Keratinocyte (primary cell): ENCODE measurements at regions not wholly inside any gene's neighbourhood (a gene's known extent, or its start where the extent isn't known, plus 50 kb on each side); places are given as distances from the start of the nearest gene placed in this dataset.

ENCODE experiments used
- DNase-seq: peaks from one replicate; pipeline ENCODE4 v3.0.0-alpha.2; 2011; ENCODE audit warnings: low read depth, missing footprints, low spot score
- FAIRE-seq: peaks from 2 replicates; lab custom pipeline; 2011; peaks lifted over from hg19 to GRCh38; lab: Jason Lieb, UNC
- H2AFZ ChIP-seq: 2 replicates; pipeline ENCODE4 v1.6.0; 2012; ENCODE audit warnings: low read length, control low read depth, inconsistent platforms; ENCODE audit not compliant: control insufficient read depth
- H3K27ac ChIP-seq: 2 replicates; pipeline ENCODE4 v1.5.1; 2011; ENCODE audit warnings: low read length; ENCODE audit not compliant: control insufficient read depth, insufficient read depth
- H3K27me3 ChIP-seq: 3 replicates; pipeline ENCODE4 v1.6.0; 2011; ENCODE audit warnings: low read length; ENCODE audit not compliant: control insufficient read depth, insufficient read depth; ENCODE audit errors: extremely low read depth
- H3K36me3 ChIP-seq, 2 experiments: 2 replicates in 1 of 2; 3 replicates in 1 of 2; pipeline ENCODE4 v1.5.1; 2011; ENCODE audit warnings: low read length in 2 of 2, mild to moderate bottlenecking in 1 of 2; ENCODE audit not compliant: control insufficient read depth in 2 of 2, insufficient read depth in 2 of 2; ENCODE audit errors: extremely low read depth in 1 of 2
- H3K4me1 ChIP-seq: 3 replicates; pipeline ENCODE4 v1.5.1; 2011; ENCODE audit warnings: low read length; ENCODE audit not compliant: control insufficient read depth, insufficient read depth; ENCODE audit errors: extremely low read depth
- H3K4me2 ChIP-seq: 3 replicates; pipeline ENCODE4 v1.6.0; 2011; ENCODE audit warnings: low read depth, low read length; ENCODE audit not compliant: control insufficient read depth, insufficient read depth; ENCODE audit errors: extremely low read depth
- H3K4me3 ChIP-seq, 3 experiments: fragments of 200-600 bp in 1 of 3; sonication (generic) in 1 of 3; 2 replicates in 2 of 3; 3 replicates in 1 of 3; pipeline ENCODE4 v1.5.1; 2011 to 2016; ENCODE audit warnings: low read length in 3 of 3, mild to moderate bottlenecking in 3 of 3, control low read depth in 2 of 3, inconsistent platforms in 1 of 3, low read depth in 1 of 3, mixed read lengths in 1 of 3, mixed run types in 1 of 3, moderate library complexity in 1 of 3; ENCODE audit not compliant: control insufficient read depth in 2 of 3, insufficient read depth in 2 of 3; ENCODE audit errors: extremely low read depth in 1 of 3
- H3K79me2 ChIP-seq: 2 replicates; pipeline ENCODE4 v1.6.0; 2012; ENCODE audit warnings: low read length; ENCODE audit not compliant: control insufficient read depth, insufficient read depth
- H3K9ac ChIP-seq: 3 replicates; pipeline ENCODE4 v1.6.0; 2011; ENCODE audit warnings: low read length; ENCODE audit not compliant: control insufficient read depth, insufficient read depth; ENCODE audit errors: extremely low read depth
- H3K9me1 ChIP-seq: 3 replicates; pipeline ENCODE4 v1.6.0; 2011; ENCODE audit warnings: low read length; ENCODE audit not compliant: control insufficient read depth, insufficient read depth; ENCODE audit errors: extremely low read depth
- H3K9me3 ChIP-seq: 2 replicates; pipeline ENCODE4 v1.5.1; 2012; ENCODE audit warnings: low read depth, low read length; ENCODE audit not compliant: control insufficient read depth
- H4K20me1 ChIP-seq: 3 replicates; pipeline ENCODE4 v1.6.0; 2011; ENCODE audit warnings: low read length; ENCODE audit not compliant: control insufficient read depth, insufficient read depth; ENCODE audit errors: extremely low read depth
- EZH2 ChIP-seq: IDR thresholded peaks from one replicate; pipeline ENCODE4 v1.6.1; 2012; ENCODE audit warnings: inconsistent platforms, mild to moderate bottlenecking, low read length, moderate library complexity
- dilution Hi-C: fragments of 300-500 bp; cut with MboI; formaldehyde crosslinking; loops from one replicate; pipeline ENCODE4 v1.7.0; 2020; ENCODE audit warnings: low sequenced_read_pairs; ENCODE audit not compliant: extremely low pct_ligation_motif_present
- TF ChIP-seq, protein P1 (sequence below), 3 experiments: IDR thresholded peaks in 1 of 3; conservative IDR thresholded peaks in 1 of 3; optimal IDR thresholded peaks in 1 of 3; 2 replicates in 2 of 3; 3 replicates in 1 of 3; pipeline versions ENCODE3 to v1.5.1; 2011; ENCODE audit warnings: low read length in 3 of 3, mild to moderate bottlenecking in 3 of 3, moderate library complexity in 2 of 3, control low read depth in 1 of 3, inconsistent platforms in 1 of 3; ENCODE audit not compliant: insufficient read depth in 2 of 3; ENCODE audit errors: extremely low read depth in 1 of 3

DNA sequence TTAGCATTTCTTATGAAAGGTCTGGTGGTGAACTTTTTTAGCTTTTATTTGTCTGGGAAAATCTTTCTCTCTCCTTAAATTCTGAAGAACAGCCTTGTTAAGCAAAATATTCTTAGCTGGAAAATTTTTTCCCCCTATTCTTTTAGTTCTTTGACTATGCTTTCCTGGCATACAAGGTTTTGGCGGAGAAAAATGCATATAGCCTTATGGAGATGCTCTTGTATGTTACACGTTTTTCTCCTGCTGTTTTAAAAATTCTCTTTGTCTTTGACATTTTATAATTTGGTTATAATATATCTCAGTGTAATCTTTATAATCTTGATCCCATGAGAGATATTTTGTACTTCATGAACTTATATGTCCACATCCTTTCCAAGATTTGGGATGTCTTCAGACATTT, 1190.4 kb upstream of the ZEB2 start:
- Histone ChIP-seq H3K36me3 (no peaks in the 10 kb centered on the region), H3K9me1 (no peaks in the 10 kb centered on the region), H3K27me3 (no peaks in the 10 kb centered on the region), H3K4me1 (no peaks in the 10 kb centered on the region), H3K9me3 (no peaks in the 10 kb centered on the region), H3K9ac (no peak overlapping the region), H3K27ac (no peak overlapping the region), H3K4me3 (no peak overlapping the region), H2AFZ (no peak overlapping the region), H3K79me2 (no peaks in the 10 kb centered on the region), H4K20me1 (no peaks in the 10 kb centered on the region), H3K4me2 (no peak overlapping the region)
- DNase-seq (no peak), FAIRE-seq (no peak)
- dilution Hi-C loops, result no loop called here
- no peak for TF ChIP-seq EZH2
- TF ChIP-seq, protein P1, sequence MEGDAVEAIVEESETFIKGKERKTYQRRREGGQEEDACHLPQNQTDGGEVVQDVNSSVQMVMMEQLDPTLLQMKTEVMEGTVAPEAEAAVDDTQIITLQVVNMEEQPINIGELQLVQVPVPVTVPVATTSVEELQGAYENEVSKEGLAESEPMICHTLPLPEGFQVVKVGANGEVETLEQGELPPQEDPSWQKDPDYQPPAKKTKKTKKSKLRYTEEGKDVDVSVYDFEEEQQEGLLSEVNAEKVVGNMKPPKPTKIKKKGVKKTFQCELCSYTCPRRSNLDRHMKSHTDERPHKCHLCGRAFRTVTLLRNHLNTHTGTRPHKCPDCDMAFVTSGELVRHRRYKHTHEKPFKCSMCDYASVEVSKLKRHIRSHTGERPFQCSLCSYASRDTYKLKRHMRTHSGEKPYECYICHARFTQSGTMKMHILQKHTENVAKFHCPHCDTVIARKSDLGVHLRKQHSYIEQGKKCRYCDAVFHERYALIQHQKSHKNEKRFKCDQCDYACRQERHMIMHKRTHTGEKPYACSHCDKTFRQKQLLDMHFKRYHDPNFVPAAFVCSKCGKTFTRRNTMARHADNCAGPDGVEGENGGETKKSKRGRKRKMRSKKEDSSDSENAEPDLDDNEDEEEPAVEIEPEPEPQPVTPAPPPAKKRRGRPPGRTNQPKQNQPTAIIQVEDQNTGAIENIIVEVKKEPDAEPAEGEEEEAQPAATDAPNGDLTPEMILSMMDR (optimal IDR thresholded peaks at IDR 0.05 in 1 of 3, IDR thresholded peaks at IDR 0.05 in 1 of 3, conservative IDR thresholded peaks at IDR 0.05 in 1 of 3; ENCODE audit: extremely low read depth in 1 of 3, insufficient read depth in 2 of 3, low read length in 3 of 3), result no peak

DNA sequence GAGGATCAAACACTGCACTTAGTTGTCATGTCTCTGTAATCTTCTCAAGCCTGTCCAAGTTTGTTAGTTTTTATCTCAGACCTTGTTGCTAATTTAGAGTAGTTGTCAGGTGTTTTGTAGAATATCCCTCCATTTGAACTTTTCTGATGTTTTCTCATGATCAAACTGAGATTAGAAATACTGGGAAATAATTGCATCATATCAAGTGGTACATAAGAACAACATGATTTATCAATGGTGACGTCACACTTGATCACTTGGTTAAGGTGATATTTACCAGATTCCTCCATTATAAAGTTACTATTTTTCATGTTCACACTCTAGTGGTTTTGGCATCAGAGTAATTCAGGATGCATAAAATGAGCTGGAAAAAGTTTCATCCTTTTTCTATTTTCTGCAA, 1182.4 kb upstream of the ZEB2 start:
- Histone ChIP-seq H3K9ac (no peak overlapping the region), H3K27ac (no peak overlapping the region), H3K4me1 (no peaks in the 10 kb centered on the region), H3K79me2 (no peaks in the 10 kb centered on the region), H3K9me3 (no peaks in the 10 kb centered on the region), H4K20me1 (no peaks in the 10 kb centered on the region), H3K4me2 (no peak overlapping the region), H3K27me3 (no peaks in the 10 kb centered on the region), H2AFZ (no peak overlapping the region), H3K36me3 (no peaks in the 10 kb centered on the region), H3K4me3 (no peak overlapping the region), H3K9me1 (no peaks in the 10 kb centered on the region)
- TF ChIP-seq, protein P1 (optimal IDR thresholded peaks at IDR 0.05 in 1 of 3, IDR thresholded peaks at IDR 0.05 in 1 of 3, conservative IDR thresholded peaks at IDR 0.05 in 1 of 3; ENCODE audit: extremely low read depth in 1 of 3, insufficient read depth in 2 of 3, low read length in 3 of 3), result no peak
- no peak for TF ChIP-seq EZH2
- FAIRE-seq (no peak), DNase-seq (no peak)
- dilution Hi-C loops, result no loop called here
